ENCODE measurements at regions not wholly inside any gene's neighbourhood (a gene's known extent, or its start where the extent isn't known, plus 50 kb on each side); places are given as distances from the start of the nearest gene placed in this dataset.

- DNase-seq (ENCODE audit: insufficient read length, low spot score) (no peak), FAIRE-seq (no peak)
- TF ChIP-seq CTCF (IDR thresholded peaks at IDR 0.05; ENCODE audit: insufficient read depth, missing control alignments): no peak
Observed at GRCh38 chr11:26846227-26846626, 124.4 kb upstream of the SLC5A12 start.

- TF ChIP-seq CTCF (IDR thresholded peaks at IDR 0.05; ENCODE audit: insufficient read depth, missing control alignments): no peak
- FAIRE-seq (no peak), DNase-seq (ENCODE audit: insufficient read length, low spot score) (no peak)
Observed at GRCh38 chr11:26847459-26847858, 125.6 kb upstream of the SLC5A12 start.

GRCh38 chr11:26847977-26848376 is 126.1 kb upstream of the SLC5A12 start:
- FAIRE-seq: no peak
- no peak for TF ChIP-seq CTCF (IDR thresholded peaks at IDR 0.05; ENCODE audit: insufficient read depth, missing control alignments)
- DNase-seq (ENCODE audit: insufficient read length, low spot score): no peak

GRCh38 chr11:26849036-26849435 is 127.2 kb upstream of the SLC5A12 start:
- no peak for DNase-seq (ENCODE audit: insufficient read length, low spot score)
- no peak for FAIRE-seq

GRCh38 chr11:26851291-26851690 is 129.4 kb upstream of the SLC5A12 start:
- no peak for FAIRE-seq

More at GRCh38 chr11:26849036-26849435, 127.2 kb upstream of the SLC5A12 start:
- no peak for TF ChIP-seq CTCF (IDR thresholded peaks at IDR 0.05; ENCODE audit: insufficient read depth, missing control alignments)

GRCh38 chr11:26851696-26852095 is 129.8 kb upstream of the SLC5A12 start:
- no peak for TF ChIP-seq CTCF (IDR thresholded peaks at IDR 0.05; ENCODE audit: insufficient read depth, missing control alignments)
- DNase-seq (ENCODE audit: insufficient read length, low spot score): no peak
- no peak for FAIRE-seq

More at GRCh38 chr11:26851291-26851690, 129.4 kb upstream of the SLC5A12 start:
- DNase-seq (ENCODE audit: insufficient read length, low spot score): no peak
- no peak for TF ChIP-seq CTCF (IDR thresholded peaks at IDR 0.05; ENCODE audit: insufficient read depth, missing control alignments)

GRCh38 chr11:26858098-26858497 is 135.8 kb upstream of the FIBIN start:
- DNase-seq (ENCODE audit: insufficient read length, low spot score): no peak
- no peak for TF ChIP-seq CTCF (IDR thresholded peaks at IDR 0.05; ENCODE audit: insufficient read depth, missing control alignments)
- no peak for FAIRE-seq
